ENCODE measurements at regions not wholly inside any gene's neighbourhood (a gene's known extent, or its start where the extent isn't known, plus 50 kb on each side); places are given as distances from the start of the nearest gene placed in this dataset.

DNA sequence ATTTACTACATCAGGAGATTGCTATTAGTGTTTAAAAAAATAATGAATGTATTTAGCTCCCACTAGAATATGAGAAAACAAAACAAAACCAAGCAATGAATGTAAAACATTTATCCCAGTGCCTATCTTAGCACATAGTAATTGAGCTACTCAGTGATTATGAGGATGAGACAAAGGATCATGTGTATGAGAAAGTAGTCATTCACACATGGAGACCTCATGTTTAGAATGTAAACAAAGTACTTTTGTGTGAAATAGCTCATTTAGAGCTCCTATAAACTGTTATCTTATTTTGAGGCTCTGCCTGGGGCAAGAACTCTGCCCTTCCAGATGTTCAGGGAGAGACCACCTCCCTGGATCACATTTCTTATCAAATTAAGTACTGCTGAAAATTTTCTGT lies 236.8 kb downstream of the LRRN1 start:
- no peak for TF ChIP-seq ZNF423 (CRISPR knock-in tag; IDR thresholded peaks at IDR 0.05)
- TF ChIP-seq, protein P1, sequence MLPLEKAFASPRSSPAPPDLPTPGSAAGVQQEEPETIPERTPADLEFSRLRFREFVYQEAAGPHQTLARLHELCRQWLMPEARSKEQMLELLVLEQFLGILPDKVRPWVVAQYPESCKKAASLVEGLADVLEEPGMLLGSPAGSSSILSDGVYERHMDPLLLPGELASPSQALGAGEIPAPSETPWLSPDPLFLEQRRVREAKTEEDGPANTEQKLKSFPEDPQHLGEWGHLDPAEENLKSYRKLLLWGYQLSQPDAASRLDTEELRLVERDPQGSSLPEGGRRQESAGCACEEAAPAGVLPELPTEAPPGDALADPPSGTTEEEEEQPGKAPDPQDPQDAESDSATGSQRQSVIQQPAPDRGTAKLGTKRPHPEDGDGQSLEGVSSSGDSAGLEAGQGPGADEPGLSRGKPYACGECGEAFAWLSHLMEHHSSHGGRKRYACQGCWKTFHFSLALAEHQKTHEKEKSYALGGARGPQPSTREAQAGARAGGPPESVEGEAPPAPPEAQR (CRISPR knock-in tag; IDR thresholded peaks at IDR 0.05): no peak
- TF ChIP-seq, protein P2, sequence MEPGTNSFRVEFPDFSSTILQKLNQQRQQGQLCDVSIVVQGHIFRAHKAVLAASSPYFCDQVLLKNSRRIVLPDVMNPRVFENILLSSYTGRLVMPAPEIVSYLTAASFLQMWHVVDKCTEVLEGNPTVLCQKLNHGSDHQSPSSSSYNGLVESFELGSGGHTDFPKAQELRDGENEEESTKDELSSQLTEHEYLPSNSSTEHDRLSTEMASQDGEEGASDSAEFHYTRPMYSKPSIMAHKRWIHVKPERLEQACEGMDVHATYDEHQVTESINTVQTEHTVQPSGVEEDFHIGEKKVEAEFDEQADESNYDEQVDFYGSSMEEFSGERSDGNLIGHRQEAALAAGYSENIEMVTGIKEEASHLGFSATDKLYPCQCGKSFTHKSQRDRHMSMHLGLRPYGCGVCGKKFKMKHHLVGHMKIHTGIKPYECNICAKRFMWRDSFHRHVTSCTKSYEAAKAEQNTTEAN (CRISPR knock-in tag; IDR thresholded peaks at IDR 0.05): no peak
- TF ChIP-seq RELA (CRISPR knock-in tag; IDR thresholded peaks at IDR 0.05; ENCODE audit: borderline replicate concordance): no peak
- TF ChIP-seq, protein P3, sequence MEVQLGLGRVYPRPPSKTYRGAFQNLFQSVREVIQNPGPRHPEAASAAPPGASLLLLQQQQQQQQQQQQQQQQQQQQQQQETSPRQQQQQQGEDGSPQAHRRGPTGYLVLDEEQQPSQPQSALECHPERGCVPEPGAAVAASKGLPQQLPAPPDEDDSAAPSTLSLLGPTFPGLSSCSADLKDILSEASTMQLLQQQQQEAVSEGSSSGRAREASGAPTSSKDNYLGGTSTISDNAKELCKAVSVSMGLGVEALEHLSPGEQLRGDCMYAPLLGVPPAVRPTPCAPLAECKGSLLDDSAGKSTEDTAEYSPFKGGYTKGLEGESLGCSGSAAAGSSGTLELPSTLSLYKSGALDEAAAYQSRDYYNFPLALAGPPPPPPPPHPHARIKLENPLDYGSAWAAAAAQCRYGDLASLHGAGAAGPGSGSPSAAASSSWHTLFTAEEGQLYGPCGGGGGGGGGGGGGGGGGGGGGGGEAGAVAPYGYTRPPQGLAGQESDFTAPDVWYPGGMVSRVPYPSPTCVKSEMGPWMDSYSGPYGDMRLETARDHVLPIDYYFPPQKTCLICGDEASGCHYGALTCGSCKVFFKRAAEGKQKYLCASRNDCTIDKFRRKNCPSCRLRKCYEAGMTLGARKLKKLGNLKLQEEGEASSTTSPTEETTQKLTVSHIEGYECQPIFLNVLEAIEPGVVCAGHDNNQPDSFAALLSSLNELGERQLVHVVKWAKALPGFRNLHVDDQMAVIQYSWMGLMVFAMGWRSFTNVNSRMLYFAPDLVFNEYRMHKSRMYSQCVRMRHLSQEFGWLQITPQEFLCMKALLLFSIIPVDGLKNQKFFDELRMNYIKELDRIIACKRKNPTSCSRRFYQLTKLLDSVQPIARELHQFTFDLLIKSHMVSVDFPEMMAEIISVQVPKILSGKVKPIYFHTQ (CRISPR knock-in tag; IDR thresholded peaks at IDR 0.05): no peak
- TF ChIP-seq, protein P4, sequence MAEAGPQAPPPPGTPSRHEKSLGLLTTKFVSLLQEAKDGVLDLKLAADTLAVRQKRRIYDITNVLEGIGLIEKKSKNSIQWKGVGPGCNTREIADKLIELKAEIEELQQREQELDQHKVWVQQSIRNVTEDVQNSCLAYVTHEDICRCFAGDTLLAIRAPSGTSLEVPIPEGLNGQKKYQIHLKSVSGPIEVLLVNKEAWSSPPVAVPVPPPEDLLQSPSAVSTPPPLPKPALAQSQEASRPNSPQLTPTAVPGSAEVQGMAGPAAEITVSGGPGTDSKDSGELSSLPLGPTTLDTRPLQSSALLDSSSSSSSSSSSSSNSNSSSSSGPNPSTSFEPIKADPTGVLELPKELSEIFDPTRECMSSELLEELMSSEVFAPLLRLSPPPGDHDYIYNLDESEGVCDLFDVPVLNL (CRISPR knock-in tag; IDR thresholded peaks at IDR 0.05; ENCODE audit: borderline replicate concordance, low read depth): no peak
- TF ChIP-seq, protein P5, sequence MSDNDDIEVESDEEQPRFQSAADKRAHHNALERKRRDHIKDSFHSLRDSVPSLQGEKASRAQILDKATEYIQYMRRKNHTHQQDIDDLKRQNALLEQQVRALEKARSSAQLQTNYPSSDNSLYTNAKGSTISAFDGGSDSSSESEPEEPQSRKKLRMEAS (CRISPR knock-in tag; IDR thresholded peaks at IDR 0.05): no peak
- TF ChIP-seq, protein P6, sequence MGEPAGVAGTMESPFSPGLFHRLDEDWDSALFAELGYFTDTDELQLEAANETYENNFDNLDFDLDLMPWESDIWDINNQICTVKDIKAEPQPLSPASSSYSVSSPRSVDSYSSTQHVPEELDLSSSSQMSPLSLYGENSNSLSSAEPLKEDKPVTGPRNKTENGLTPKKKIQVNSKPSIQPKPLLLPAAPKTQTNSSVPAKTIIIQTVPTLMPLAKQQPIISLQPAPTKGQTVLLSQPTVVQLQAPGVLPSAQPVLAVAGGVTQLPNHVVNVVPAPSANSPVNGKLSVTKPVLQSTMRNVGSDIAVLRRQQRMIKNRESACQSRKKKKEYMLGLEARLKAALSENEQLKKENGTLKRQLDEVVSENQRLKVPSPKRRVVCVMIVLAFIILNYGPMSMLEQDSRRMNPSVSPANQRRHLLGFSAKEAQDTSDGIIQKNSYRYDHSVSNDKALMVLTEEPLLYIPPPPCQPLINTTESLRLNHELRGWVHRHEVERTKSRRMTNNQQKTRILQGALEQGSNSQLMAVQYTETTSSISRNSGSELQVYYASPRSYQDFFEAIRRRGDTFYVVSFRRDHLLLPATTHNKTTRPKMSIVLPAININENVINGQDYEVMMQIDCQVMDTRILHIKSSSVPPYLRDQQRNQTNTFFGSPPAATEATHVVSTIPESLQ (CRISPR knock-in tag; IDR thresholded peaks at IDR 0.05): no peak
- no peak for TF ChIP-seq NFE2L1 (CRISPR knock-in tag; IDR thresholded peaks at IDR 0.05)
- TF ChIP-seq MYBL2 (CRISPR knock-in tag; IDR thresholded peaks at IDR 0.05): no peak
- no peak for TF ChIP-seq PRRX2 (CRISPR knock-in tag; IDR thresholded peaks at IDR 0.05)
- no peak for TF ChIP-seq ZNF121 (CRISPR knock-in tag; IDR thresholded peaks at IDR 0.05)
- TF ChIP-seq TP53 (CRISPR knock-in tag; IDR thresholded peaks at IDR 0.05): no peak
- TF ChIP-seq ZNF232 (CRISPR knock-in tag; IDR thresholded peaks at IDR 0.05): no peak
- TF ChIP-seq, protein P7, sequence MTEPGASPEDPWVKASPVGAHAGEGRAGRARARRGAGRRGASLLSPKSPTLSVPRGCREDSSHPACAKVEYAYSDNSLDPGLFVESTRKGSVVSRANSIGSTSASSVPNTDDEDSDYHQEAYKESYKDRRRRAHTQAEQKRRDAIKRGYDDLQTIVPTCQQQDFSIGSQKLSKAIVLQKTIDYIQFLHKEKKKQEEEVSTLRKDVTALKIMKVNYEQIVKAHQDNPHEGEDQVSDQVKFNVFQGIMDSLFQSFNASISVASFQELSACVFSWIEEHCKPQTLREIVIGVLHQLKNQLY (CRISPR knock-in tag; IDR thresholded peaks at IDR 0.05): no peak
- TF ChIP-seq NR1H2 (CRISPR knock-in tag; IDR thresholded peaks at IDR 0.05): no peak
- ATAC-seq: no peak
- H3K27me3 Mint-ChIP-seq (ENCODE audit: low read depth): no peaks in the 10 kb centered on the region
- CTCF ChIA-PET: no interaction called here
- H3K27ac Mint-ChIP-seq: no peak overlapping the region
- POLR2A ChIA-PET: no interaction called here
- H3K4me3 Mint-ChIP-seq: no peak overlapping the region
- H3K9me3 Mint-ChIP-seq: peaks cover 40% of the 10 kb centered on the region
- H3K4me1 Mint-ChIP-seq: no peaks in the 10 kb centered on the region
- DNase-seq (ENCODE audit: low spot score): no peak
- H3K36me3 Mint-ChIP-seq: 0 out of 2 replicates have a peak, but pooled peaks cover 4% of the 10 kb centered on the region

DNA sequence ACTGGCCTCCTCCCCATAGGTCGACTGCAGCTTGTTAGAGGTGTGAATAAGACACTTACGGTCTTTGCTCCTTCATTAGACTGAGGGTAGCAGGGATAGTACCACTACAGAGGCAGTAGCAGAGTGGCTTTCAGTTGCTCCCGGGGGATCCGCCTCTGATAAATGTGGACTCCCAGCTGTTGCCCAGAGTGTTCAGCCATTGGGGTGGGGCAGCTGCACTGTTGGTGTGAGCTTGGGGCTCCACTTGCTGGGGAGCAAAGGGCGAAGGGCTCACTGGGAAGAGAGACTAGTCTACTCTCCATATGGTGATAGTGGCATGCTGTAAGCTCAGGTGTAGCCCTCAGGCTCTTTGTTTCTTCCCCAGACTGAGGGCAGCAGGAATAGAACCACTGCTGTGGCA lies 239.1 kb downstream of the LRRN1 start:
- CTCF ChIA-PET: interaction anchor here (0.6 kb wide), 1 partner anchor 782 kb away, joined by 3 read pairs; no protein-coding TSS in a partner anchor
- H3K27me3 Mint-ChIP-seq (ENCODE audit: low read depth): no peaks in the 10 kb centered on the region
- no peak overlapping the region for H3K27ac Mint-ChIP-seq
- peaks cover 27% of the 10 kb centered on the region for H3K9me3 Mint-ChIP-seq
- H3K36me3 Mint-ChIP-seq: 0 out of 2 replicates have a peak, but pooled peaks cover 4% of the 10 kb centered on the region
- no peak overlapping the region for H3K4me3 Mint-ChIP-seq
- ATAC-seq: no peak
- POLR2A ChIA-PET: no interaction called here
- DNase-seq (ENCODE audit: low spot score): no peak
- H3K4me1 Mint-ChIP-seq: no peaks in the 10 kb centered on the region
- TF ChIP-seq TEAD1 (CRISPR knock-in tag; IDR thresholded peaks at IDR 0.05) (no peak), RELA (CRISPR knock-in tag; IDR thresholded peaks at IDR 0.05; ENCODE audit: borderline replicate concordance) (no peak), NFATC4 (CRISPR knock-in tag; IDR thresholded peaks at IDR 0.05) (no peak)
- TF ChIP-seq, protein P8, sequence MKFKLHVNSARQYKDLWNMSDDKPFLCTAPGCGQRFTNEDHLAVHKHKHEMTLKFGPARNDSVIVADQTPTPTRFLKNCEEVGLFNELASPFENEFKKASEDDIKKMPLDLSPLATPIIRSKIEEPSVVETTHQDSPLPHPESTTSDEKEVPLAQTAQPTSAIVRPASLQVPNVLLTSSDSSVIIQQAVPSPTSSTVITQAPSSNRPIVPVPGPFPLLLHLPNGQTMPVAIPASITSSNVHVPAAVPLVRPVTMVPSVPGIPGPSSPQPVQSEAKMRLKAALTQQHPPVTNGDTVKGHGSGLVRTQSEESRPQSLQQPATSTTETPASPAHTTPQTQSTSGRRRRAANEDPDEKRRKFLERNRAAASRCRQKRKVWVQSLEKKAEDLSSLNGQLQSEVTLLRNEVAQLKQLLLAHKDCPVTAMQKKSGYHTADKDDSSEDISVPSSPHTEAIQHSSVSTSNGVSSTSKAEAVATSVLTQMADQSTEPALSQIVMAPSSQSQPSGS (CRISPR knock-in tag; IDR thresholded peaks at IDR 0.05; ENCODE audit: borderline replicate concordance, low read depth): no peak
- TF ChIP-seq, protein P9, sequence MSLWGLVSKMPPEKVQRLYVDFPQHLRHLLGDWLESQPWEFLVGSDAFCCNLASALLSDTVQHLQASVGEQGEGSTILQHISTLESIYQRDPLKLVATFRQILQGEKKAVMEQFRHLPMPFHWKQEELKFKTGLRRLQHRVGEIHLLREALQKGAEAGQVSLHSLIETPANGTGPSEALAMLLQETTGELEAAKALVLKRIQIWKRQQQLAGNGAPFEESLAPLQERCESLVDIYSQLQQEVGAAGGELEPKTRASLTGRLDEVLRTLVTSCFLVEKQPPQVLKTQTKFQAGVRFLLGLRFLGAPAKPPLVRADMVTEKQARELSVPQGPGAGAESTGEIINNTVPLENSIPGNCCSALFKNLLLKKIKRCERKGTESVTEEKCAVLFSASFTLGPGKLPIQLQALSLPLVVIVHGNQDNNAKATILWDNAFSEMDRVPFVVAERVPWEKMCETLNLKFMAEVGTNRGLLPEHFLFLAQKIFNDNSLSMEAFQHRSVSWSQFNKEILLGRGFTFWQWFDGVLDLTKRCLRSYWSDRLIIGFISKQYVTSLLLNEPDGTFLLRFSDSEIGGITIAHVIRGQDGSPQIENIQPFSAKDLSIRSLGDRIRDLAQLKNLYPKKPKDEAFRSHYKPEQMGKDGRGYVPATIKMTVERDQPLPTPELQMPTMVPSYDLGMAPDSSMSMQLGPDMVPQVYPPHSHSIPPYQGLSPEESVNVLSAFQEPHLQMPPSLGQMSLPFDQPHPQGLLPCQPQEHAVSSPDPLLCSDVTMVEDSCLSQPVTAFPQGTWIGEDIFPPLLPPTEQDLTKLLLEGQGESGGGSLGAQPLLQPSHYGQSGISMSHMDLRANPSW (CRISPR knock-in tag; conservative IDR thresholded peaks at IDR 0.05; ENCODE audit: low read depth): no peak
